OCI-LY3 (cell line): ENCODE measurements at regions not wholly inside any gene's neighbourhood (a gene's known extent, or its start where the extent isn't known, plus 50 kb on each side); places are given as distances from the start of the nearest gene placed in this dataset.

Experiments
- H2AFZ ChIP-seq: fragments of 200-600, 300-600 bp; shearing (Covaris generic); 2 replicates; pipeline ENCODE4 v1.6.0; 2014; ENCODE audit warnings: antibody characterized with exemption, low read depth, low read length
- H3K27ac ChIP-seq: fragments of 200-600, 300-600 bp; sonication (generic); 2 replicates; pipeline ENCODE4 v1.5.1; 2014; ENCODE audit warnings: mild to moderate bottlenecking, low read length, moderate library complexity, mixed read lengths
- H3K27me3 ChIP-seq: fragments of 200-600, 300-600 bp; sonication (generic); 2 replicates; pipeline ENCODE4 v1.6.1; 2014; ENCODE audit warnings: low read depth, low read length, mixed read lengths
- H3K36me3 ChIP-seq: fragments of 200-600, 300-600 bp; sonication (generic); replicated peaks from 2 replicates; pipeline ENCODE3; 2014; ENCODE audit warnings: low read depth, low read length, mixed read lengths
- H3K4me1 ChIP-seq: fragments of 300-600, 200-600 bp; sonication (generic); 2 replicates; pipeline ENCODE4 v1.6.1; 2014; ENCODE audit warnings: low read length, mixed read lengths
- H3K4me2 ChIP-seq: fragments of 200-600, 300-600 bp; sonication (generic); 2 replicates; pipeline ENCODE4 v1.6.1; 2014; ENCODE audit warnings: low read length, mixed read lengths
- H3K4me3 ChIP-seq: fragments of 300-600, 200-600 bp; sonication (generic); 2 replicates; pipeline ENCODE4 v1.5.1; 2014; ENCODE audit warnings: antibody characterized with exemption, mild to moderate bottlenecking, low read length, moderate library complexity
- H3K79me2 ChIP-seq: fragments of 300-600, 200-600 bp; shearing (Covaris generic); 2 replicates; pipeline ENCODE4 v1.6.1; 2014; ENCODE audit warnings: mild to moderate bottlenecking, low read length, mixed read lengths
- H3K9ac ChIP-seq: fragments of 300-600, 200-600 bp; shearing (Covaris generic); 2 replicates; pipeline ENCODE4 v1.6.0; 2014; ENCODE audit warnings: mild to moderate bottlenecking, low read length, moderate library complexity
- H3K9me3 ChIP-seq: fragments of 200-600, 300-600 bp; shearing (Covaris generic); 2 replicates; pipeline ENCODE4 v1.6.1; 2014; ENCODE audit warnings: low read length, mixed read lengths; ENCODE audit not compliant: insufficient read depth
- H4K20me1 ChIP-seq: fragments of 200-600, 300-600 bp; sonication (generic); 2 replicates; pipeline ENCODE4 v1.6.1; 2016; ENCODE audit warnings: low read length, mixed read lengths; ENCODE audit not compliant: insufficient read depth
- EZH2phosphoT487 ChIP-seq: fragments of 200-600 bp; shearing (Covaris generic); IDR thresholded peaks from 2 replicates; pipeline ENCODE4 v1.6.1; 2018; ENCODE audit warnings: antibody characterized with exemption, mixed run types, low read depth
- TF ChIP-seq, protein P1 (sequence below): fragments of 200-600, 300-600 bp; sonication (generic); IDR thresholded peaks from 2 replicates; pipeline ENCODE4 v1.5.1; 2014; ENCODE audit warnings: antibody characterized with exemption, low read length, low read depth

DNA sequence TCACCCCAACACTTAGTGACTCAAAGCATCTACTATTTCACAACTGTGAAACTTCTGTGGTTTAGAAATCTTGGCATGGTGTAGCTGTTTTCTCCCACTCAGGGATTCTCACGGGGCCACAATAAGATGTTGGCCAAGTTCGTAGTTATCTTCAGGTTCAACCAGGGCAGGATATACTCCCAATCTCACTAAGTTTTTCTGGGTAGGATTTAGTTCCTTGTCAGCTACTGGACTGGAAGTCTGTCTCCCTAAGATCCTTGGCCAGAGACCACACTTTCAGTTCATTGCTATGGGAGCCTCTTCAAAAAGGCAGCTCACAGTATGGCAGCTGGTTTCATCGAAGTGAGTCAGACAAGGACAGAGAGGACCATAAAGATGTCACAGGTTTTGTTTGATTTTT is 111.7 kb upstream of the PDHA2 start:
- H3K4me1 ChIP-seq: no peaks in the 10 kb centered on the region
- H3K9me3 ChIP-seq: no peaks in the 10 kb centered on the region
- no peak overlapping the region for H3K9ac ChIP-seq
- no peak overlapping the region for H2AFZ ChIP-seq
- H3K4me3 ChIP-seq: no peak overlapping the region
- no peak for TF ChIP-seq EZH2phosphoT487
- TF ChIP-seq, protein P1, sequence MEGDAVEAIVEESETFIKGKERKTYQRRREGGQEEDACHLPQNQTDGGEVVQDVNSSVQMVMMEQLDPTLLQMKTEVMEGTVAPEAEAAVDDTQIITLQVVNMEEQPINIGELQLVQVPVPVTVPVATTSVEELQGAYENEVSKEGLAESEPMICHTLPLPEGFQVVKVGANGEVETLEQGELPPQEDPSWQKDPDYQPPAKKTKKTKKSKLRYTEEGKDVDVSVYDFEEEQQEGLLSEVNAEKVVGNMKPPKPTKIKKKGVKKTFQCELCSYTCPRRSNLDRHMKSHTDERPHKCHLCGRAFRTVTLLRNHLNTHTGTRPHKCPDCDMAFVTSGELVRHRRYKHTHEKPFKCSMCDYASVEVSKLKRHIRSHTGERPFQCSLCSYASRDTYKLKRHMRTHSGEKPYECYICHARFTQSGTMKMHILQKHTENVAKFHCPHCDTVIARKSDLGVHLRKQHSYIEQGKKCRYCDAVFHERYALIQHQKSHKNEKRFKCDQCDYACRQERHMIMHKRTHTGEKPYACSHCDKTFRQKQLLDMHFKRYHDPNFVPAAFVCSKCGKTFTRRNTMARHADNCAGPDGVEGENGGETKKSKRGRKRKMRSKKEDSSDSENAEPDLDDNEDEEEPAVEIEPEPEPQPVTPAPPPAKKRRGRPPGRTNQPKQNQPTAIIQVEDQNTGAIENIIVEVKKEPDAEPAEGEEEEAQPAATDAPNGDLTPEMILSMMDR: no peak
- H3K36me3 ChIP-seq: no peaks in the 10 kb centered on the region
- no peaks in the 10 kb centered on the region for H4K20me1 ChIP-seq
- H3K4me2 ChIP-seq: no peak overlapping the region
- no peaks in the 10 kb centered on the region for H3K79me2 ChIP-seq
- no peaks in the 10 kb centered on the region for H3K27me3 ChIP-seq
- no peak overlapping the region for H3K27ac ChIP-seq

DNA sequence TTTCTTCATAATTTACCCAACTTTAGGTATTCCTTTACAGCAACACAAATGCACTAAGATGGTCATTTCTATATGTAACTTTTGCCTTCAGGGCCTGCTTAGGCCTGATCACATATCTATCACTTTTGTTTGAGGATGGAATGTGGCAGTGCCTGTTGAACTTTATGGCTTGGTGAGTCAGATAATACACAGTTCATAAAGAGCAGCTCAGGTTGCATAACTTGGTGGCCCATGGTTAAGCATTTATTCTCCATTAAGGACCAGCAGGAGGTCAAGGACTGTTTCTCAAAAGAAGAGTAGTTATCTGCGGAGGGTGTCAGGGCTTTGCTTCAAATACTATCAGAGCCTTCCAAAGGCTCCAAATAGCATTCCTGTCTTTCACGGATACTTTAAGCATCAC is 124.1 kb upstream of the PDHA2 start:
- H3K36me3 ChIP-seq: no peaks in the 10 kb centered on the region
- no peaks in the 10 kb centered on the region for H3K27me3 ChIP-seq
- H2AFZ ChIP-seq: no peak overlapping the region
- H3K27ac ChIP-seq: no peak overlapping the region
- no peak overlapping the region for H3K9ac ChIP-seq
- H3K9me3 ChIP-seq: no peaks in the 10 kb centered on the region
- H3K4me3 ChIP-seq: no peak overlapping the region
- no peaks in the 10 kb centered on the region for H4K20me1 ChIP-seq
- TF ChIP-seq, protein P1: no peak
- no peak for TF ChIP-seq EZH2phosphoT487
- H3K79me2 ChIP-seq: no peaks in the 10 kb centered on the region
- peaks cover 7% of the 10 kb centered on the region for H3K4me1 ChIP-seq
- H3K4me2 ChIP-seq: no peak overlapping the region

DNA sequence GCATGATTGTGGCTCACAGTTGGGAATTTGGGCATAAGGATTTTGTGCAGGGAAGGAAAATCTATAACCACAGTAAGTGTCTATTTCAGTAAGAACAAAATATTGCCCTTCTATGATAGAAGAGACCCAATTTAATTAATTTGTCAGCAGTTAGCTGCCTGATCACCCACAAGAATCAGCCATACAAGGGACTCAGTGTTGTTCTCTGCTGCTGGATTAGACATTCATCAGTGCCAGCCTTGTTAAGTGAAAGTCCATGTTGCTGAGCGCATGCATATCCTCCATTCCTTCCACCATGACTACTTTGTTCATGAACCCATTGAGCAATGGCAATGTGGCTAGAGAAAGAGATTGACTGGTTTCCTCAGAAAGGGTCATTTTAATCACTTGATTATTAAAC is 125.3 kb upstream of the PDHA2 start:
- Histone ChIP-seq H3K9me3 (no peaks in the 10 kb centered on the region), H3K79me2 (no peaks in the 10 kb centered on the region), H2AFZ (no peak overlapping the region), H3K4me3 (no peak overlapping the region), H3K4me1 (peaks cover 7% of the 10 kb centered on the region), H3K36me3 (no peaks in the 10 kb centered on the region), H3K9ac (no peak overlapping the region), H3K27me3 (no peaks in the 10 kb centered on the region), H4K20me1 (no peaks in the 10 kb centered on the region), H3K4me2 (no peak overlapping the region), H3K27ac (no peak overlapping the region)
- TF ChIP-seq, protein P1: no peak
- TF ChIP-seq EZH2phosphoT487: no peak

DNA sequence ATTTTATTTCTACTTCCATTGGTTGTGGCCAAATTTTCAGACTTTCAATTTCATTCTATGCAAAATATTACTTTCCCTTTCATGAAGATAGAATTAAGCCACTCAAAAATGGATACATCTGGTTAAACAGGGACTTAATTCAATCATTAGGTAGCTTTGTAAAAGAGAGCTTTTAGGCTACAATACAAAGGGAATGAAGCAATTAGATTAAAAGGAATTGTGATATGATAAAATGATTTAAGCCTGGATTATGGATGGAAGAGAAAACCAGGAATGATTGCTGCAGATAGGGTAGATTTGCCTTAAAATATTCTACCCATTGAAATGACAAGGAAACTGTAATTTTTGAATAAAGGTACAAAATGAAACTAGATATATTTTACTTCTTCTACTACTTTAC is 134.6 kb upstream of the PDHA2 start:
- Histone ChIP-seq H4K20me1 (no peaks in the 10 kb centered on the region), H3K27ac (no peak overlapping the region), H3K79me2 (no peaks in the 10 kb centered on the region), H3K4me2 (no peak overlapping the region), H2AFZ (no peak overlapping the region), H3K36me3 (no peaks in the 10 kb centered on the region), H3K4me3 (no peak overlapping the region), H3K4me1 (no peaks in the 10 kb centered on the region), H3K27me3 (no peaks in the 10 kb centered on the region), H3K9me3 (no peaks in the 10 kb centered on the region), H3K9ac (no peak overlapping the region)
- TF ChIP-seq, protein P1: no peak
- no peak for TF ChIP-seq EZH2phosphoT487
